ENCODE measurements at regions not wholly inside any gene's neighbourhood (a gene's known extent, or its start where the extent isn't known, plus 50 kb on each side); places are given as distances from the start of the nearest gene placed in this dataset.
A peak's percentile ranks its signal among the peaks of the same experiment; 100 is the strongest.

- DNase-seq (ENCODE audit: low read depth): no peak
- TF ChIP-seq, protein P1, sequence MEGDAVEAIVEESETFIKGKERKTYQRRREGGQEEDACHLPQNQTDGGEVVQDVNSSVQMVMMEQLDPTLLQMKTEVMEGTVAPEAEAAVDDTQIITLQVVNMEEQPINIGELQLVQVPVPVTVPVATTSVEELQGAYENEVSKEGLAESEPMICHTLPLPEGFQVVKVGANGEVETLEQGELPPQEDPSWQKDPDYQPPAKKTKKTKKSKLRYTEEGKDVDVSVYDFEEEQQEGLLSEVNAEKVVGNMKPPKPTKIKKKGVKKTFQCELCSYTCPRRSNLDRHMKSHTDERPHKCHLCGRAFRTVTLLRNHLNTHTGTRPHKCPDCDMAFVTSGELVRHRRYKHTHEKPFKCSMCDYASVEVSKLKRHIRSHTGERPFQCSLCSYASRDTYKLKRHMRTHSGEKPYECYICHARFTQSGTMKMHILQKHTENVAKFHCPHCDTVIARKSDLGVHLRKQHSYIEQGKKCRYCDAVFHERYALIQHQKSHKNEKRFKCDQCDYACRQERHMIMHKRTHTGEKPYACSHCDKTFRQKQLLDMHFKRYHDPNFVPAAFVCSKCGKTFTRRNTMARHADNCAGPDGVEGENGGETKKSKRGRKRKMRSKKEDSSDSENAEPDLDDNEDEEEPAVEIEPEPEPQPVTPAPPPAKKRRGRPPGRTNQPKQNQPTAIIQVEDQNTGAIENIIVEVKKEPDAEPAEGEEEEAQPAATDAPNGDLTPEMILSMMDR (IDR thresholded peaks at IDR 0.05; ENCODE audit: control insufficient read depth, extremely low read depth, insufficient read depth): no peak
- H3K4me3 ChIP-seq (ENCODE audit: low read depth, low read length): no peak overlapping the region
These were observed 308.3 kb downstream of the CRPPA start for GRCh38 chr7:16113058-16113457.

DNA sequence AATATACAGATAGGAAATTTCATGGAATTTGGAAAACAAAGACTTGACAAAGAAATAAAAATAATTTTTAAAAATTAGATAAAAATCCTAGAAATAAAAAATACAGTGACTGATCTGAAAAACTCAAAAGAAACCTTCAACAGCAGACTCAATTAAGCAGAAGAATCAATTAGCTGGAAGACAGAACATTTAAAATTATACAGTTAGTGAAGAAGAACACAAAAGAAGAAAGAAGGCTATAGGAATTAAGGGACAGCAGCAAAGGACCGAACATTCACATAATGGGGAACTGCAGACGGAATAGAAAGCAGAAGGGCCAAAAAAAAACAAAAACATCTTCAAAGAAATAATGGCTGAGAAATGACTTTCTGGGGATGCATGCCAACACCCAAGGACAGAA, 314.5 kb downstream of the CRPPA start:
- DNase-seq (ENCODE audit: low read depth): no peak
- TF ChIP-seq, protein P1 (IDR thresholded peaks at IDR 0.05; ENCODE audit: control insufficient read depth, extremely low read depth, insufficient read depth): no peak
- no peak overlapping the region for H3K4me3 ChIP-seq (ENCODE audit: low read depth, low read length)

- no peak for DNase-seq (ENCODE audit: low read depth)
- TF ChIP-seq, protein P1 (IDR thresholded peaks at IDR 0.05; ENCODE audit: control insufficient read depth, extremely low read depth, insufficient read depth): no peak
These were observed 315.0 kb downstream of the CRPPA start for GRCh38 chr7:16106300-16106699.

GRCh38 chr7:16099302-16099849, 322.0 kb downstream of the CRPPA start:
- TF ChIP-seq, protein P1 (IDR thresholded peaks at IDR 0.05; ENCODE audit: control insufficient read depth, extremely low read depth, insufficient read depth): no peak
- no peak for DNase-seq (ENCODE audit: low read depth)
- no peak overlapping the region for H3K4me3 ChIP-seq (ENCODE audit: low read depth, low read length)

More at GRCh38 chr7:16106300-16106699, 315.0 kb downstream of the CRPPA start:
- no peak overlapping the region for H3K4me3 ChIP-seq (ENCODE audit: low read depth, low read length)

GRCh38 chr7:16098585-16099179, 322.7 kb downstream of the CRPPA start:
- TF ChIP-seq, protein P1 (IDR thresholded peaks at IDR 0.05; ENCODE audit: control insufficient read depth, extremely low read depth, insufficient read depth): peak; percentile 62
- no peak overlapping the region for H3K4me3 ChIP-seq (ENCODE audit: low read depth, low read length)
- DNase-seq (ENCODE audit: low read depth): no peak

GRCh38 chr7:16098058-16098457, 323.3 kb downstream of the CRPPA start:
- DNase-seq (ENCODE audit: low read depth): peak; percentile 86
- no peak overlapping the region for H3K4me3 ChIP-seq (ENCODE audit: low read depth, low read length)
- TF ChIP-seq, protein P1 (IDR thresholded peaks at IDR 0.05; ENCODE audit: control insufficient read depth, extremely low read depth, insufficient read depth): no peak

Data from LNCaP clone FGC (cell line).